ENCODE measurements at regions not wholly inside any gene's neighbourhood (a gene's known extent, or its start where the extent isn't known, plus 50 kb on each side); places are given as distances from the start of the nearest gene placed in this dataset.

DNA sequence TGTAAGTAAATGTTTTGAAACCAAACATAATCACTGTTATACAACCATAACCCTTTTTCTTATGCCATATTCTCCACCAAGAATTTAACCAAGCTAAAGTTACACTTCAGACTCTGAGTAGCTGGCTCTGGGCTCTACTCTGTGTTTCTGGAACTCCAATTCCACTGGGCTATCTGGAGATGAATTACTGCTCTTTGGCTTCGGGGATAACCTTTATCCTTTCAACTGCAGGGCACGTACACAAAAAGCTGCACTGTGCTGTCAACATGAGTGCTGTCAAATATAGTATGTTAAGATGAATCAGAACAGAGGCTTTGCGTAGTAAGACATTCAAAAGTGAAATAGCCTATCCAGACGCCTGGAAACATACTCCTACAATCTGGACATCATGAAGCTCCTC lies 500.6 kb downstream of the LTN1 start:
- no TSS peak for BruUV-seq (replicated peaks)
- POLR2A ChIA-PET, result no interaction called here
- H3K4me1 Mint-ChIP-seq (ENCODE audit: insufficient read depth, unreplicated experiment), result no peaks in the 10 kb centered on the region
- H3K27me3 Mint-ChIP-seq (ENCODE audit: insufficient read depth, unreplicated experiment), result no peaks in the 10 kb centered on the region
- H3K36me3 Mint-ChIP-seq (ENCODE audit: insufficient read depth, unreplicated experiment), result no peaks in the 10 kb centered on the region
- CTCF ChIA-PET, result interaction anchor here (0.6 to 1.1 kb wide), 2 partner anchors 254 to 943 kb away, joined by 3 to 4 read pairs; no protein-coding TSS in a partner anchor
- H3K4me3 Mint-ChIP-seq (ENCODE audit: unreplicated experiment), result no peak overlapping the region
- intact Hi-C loops (cut with micrococcal nuclease), result no loop called here
- no peak overlapping the region for H3K27ac Mint-ChIP-seq (ENCODE audit: low read depth, unreplicated experiment)
- DNase-seq (ENCODE audit: unreplicated experiment), result no peak
- no peak for TF ChIP-seq CTCF (IDR thresholded peaks at IDR 0.05; ENCODE audit: unreplicated experiment)
- H3K9me3 Mint-ChIP-seq (ENCODE audit: unreplicated experiment), result no peaks in the 10 kb centered on the region

DNA sequence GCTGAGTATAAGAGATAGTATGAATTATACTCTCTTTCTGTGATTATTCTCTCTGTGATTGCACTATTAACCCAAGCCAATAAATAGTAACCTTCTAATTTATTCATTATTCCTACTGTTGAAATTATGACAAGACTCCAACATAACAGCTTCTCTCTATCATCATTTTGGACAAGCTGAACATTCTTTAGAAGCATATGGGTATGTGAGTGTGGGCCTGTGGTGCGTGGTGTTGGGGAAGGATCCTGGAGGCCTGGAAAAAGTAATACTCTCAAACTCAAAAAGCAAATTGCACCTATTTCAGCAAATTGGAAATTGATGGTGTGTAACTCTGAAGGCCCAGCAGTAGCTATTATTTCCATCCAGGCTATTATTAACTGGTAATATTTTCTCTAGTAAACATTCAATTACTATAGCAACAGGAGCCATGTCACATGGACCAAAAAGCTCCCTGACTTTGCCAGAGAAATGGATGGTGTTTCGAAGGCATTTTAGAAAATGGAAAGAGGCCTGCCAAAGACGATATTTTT lies 502.8 kb downstream of the LTN1 start:
- ChIA-PET CTCF (interaction anchor here (0.5 kb wide), 1 partner anchor 253 kb away, joined by 3 read pairs; no protein-coding TSS in a partner anchor), POLR2A (interaction anchor here (1.0 kb wide), 1 partner anchor 13 kb away, joined by 3 read pairs; no protein-coding TSS in a partner anchor)
- no peak for TF ChIP-seq CTCF (IDR thresholded peaks at IDR 0.05; ENCODE audit: unreplicated experiment)
- Mint-ChIP-seq H3K27ac (ENCODE audit: low read depth, unreplicated experiment) (no peak overlapping the region), H3K9me3 (ENCODE audit: unreplicated experiment) (no peaks in the 10 kb centered on the region), H3K4me3 (ENCODE audit: unreplicated experiment) (no peak overlapping the region), H3K36me3 (ENCODE audit: insufficient read depth, unreplicated experiment) (no peaks in the 10 kb centered on the region), H3K27me3 (ENCODE audit: insufficient read depth, unreplicated experiment) (no peaks in the 10 kb centered on the region), H3K4me1 (ENCODE audit: insufficient read depth, unreplicated experiment) (peaks cover 12% of the 10 kb centered on the region)
- intact Hi-C loops (cut with micrococcal nuclease), result no loop called here
- DNase-seq (ENCODE audit: unreplicated experiment), result no peak
- no TSS peak for BruUV-seq (replicated peaks)

DNA sequence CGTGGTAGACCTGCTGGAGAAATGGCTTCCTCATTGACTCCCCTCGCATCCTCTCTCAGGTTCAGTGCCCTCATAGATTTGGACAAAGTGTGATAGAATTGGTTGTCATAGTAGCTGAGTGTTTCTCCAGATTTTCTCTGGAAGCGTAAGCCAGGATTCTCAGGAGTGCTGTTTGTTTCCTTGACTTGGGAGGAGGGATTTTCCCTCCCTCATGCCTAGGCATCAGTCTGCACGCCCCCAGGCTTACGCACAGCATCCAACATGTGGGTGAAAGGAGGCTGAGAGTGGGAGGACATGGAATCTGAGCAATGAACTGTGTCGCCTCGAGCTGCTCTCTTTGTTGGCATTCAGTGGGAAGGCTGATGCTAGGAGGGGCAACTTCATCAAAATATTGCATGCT lies 503.5 kb downstream of the LTN1 start:
- BruUV-seq (replicated peaks), result no TSS peak
- H3K4me1 Mint-ChIP-seq (ENCODE audit: insufficient read depth, unreplicated experiment), result peaks cover 12% of the 10 kb centered on the region
- H3K9me3 Mint-ChIP-seq (ENCODE audit: unreplicated experiment), result no peaks in the 10 kb centered on the region
- POLR2A ChIA-PET, result no interaction called here
- DNase-seq (ENCODE audit: unreplicated experiment), result no peak
- H3K36me3 Mint-ChIP-seq (ENCODE audit: insufficient read depth, unreplicated experiment), result no peaks in the 10 kb centered on the region
- H3K27me3 Mint-ChIP-seq (ENCODE audit: insufficient read depth, unreplicated experiment), result no peaks in the 10 kb centered on the region
- CTCF ChIA-PET, result interaction anchor here (1.2 to 1.3 kb wide), 2 partner anchors 151 to 256 kb away, joined by 3 to 4 read pairs; no protein-coding TSS in a partner anchor
- intact Hi-C loops (cut with micrococcal nuclease), result no loop called here
- no peak overlapping the region for H3K27ac Mint-ChIP-seq (ENCODE audit: low read depth, unreplicated experiment)
- H3K4me3 Mint-ChIP-seq (ENCODE audit: unreplicated experiment), result no peak overlapping the region
- TF ChIP-seq CTCF (IDR thresholded peaks at IDR 0.05; ENCODE audit: unreplicated experiment), result no peak

DNA sequence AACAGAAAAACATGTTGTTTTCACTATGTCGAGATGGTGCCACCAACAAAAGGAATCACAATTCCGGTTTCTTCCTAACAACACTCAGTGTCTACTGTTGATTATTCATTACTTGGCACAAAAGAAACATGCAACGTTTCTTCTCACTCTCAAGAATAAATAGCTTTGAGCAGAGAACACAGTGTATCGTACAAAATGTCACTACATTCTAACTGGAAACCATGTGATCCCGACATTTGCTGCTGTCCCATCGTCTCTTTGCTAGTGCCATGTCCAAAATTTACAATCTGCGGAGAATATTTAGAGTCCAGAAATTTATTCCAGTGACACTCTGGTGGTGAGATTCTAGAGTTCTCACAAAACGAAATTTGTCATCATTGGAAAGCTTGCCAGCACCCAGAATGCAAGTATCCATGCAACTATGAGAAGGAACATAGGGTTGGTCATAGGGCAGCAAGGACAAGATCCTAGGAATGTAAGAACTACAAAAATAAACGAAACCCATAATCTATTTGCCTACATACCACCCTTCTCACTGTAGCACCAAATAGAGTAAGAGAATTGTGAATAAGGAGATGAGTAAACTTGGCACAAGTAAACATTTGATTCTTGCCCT lies 505.1 kb downstream of the LTN1 start:
- H3K4me3 Mint-ChIP-seq (ENCODE audit: unreplicated experiment), result no peak overlapping the region
- CTCF ChIA-PET, result interaction anchor here (0.9 kb wide), 1 partner anchor 258 kb away, joined by 3 read pairs; no protein-coding TSS in a partner anchor

More for the DNA sequence above, 505.1 kb downstream of the LTN1 start:
- intact Hi-C loops (cut with micrococcal nuclease), result no loop called here
- POLR2A ChIA-PET, result no interaction called here
- no peaks in the 10 kb centered on the region for H3K9me3 Mint-ChIP-seq (ENCODE audit: unreplicated experiment)
- no peak overlapping the region for H3K27ac Mint-ChIP-seq (ENCODE audit: low read depth, unreplicated experiment)
- DNase-seq (ENCODE audit: unreplicated experiment), result no peak
- no peaks in the 10 kb centered on the region for H3K36me3 Mint-ChIP-seq (ENCODE audit: insufficient read depth, unreplicated experiment)
- H3K4me1 Mint-ChIP-seq (ENCODE audit: insufficient read depth, unreplicated experiment), result peaks cover 17% of the 10 kb centered on the region
- H3K27me3 Mint-ChIP-seq (ENCODE audit: insufficient read depth, unreplicated experiment), result no peaks in the 10 kb centered on the region
- no peak for TF ChIP-seq CTCF (IDR thresholded peaks at IDR 0.05; ENCODE audit: unreplicated experiment)
- no TSS peak for BruUV-seq (replicated peaks)

Data from MCF 10A (cell line).